Ishikawa (cell line): ENCODE measurements at regions not wholly inside any gene's neighbourhood (a gene's known extent, or its start where the extent isn't known, plus 50 kb on each side); places are given as distances from the start of the nearest gene placed in this dataset.

Source experiments
- CEBPB ChIP-seq: IDR thresholded peaks from 2 replicates; pipeline ENCODE4 v1.6.1; 2012
- CREB1 ChIP-seq: IDR thresholded peaks from 2 replicates; pipeline ENCODE4 v1.6.1; 2012; ENCODE audit warnings: low read depth
- EGR1 ChIP-seq: IDR thresholded peaks from 2 replicates; pipeline ENCODE4 v1.6.1; 2012
- EP300 ChIP-seq: IDR thresholded peaks from 2 replicates; pipeline ENCODE4 v1.6.1; 2012; ENCODE audit warnings: borderline replicate concordance
- FOXM1 ChIP-seq: IDR thresholded peaks from 2 replicates; pipeline ENCODE4 v1.6.1; 2012; ENCODE audit warnings: low read depth, borderline replicate concordance
- MAX ChIP-seq: IDR thresholded peaks from 2 replicates; pipeline ENCODE4 v1.6.1; 2012
- NFIC ChIP-seq: IDR thresholded peaks from 2 replicates; pipeline ENCODE4 v1.6.1; 2012
- RAD21 ChIP-seq: IDR thresholded peaks from 2 replicates; pipeline ENCODE4 v1.6.1; 2012; ENCODE audit warnings: low read depth
- REST ChIP-seq: IDR thresholded peaks from 2 replicates; pipeline ENCODE4 v1.6.1; 2012; ENCODE audit warnings: low read depth, mild to moderate bottlenecking
- TAF1 ChIP-seq: IDR thresholded peaks from 2 replicates; pipeline ENCODE4 v1.6.1; 2012; ENCODE audit warnings: low read depth, mild to moderate bottlenecking
- TCF12 ChIP-seq: IDR thresholded peaks from 2 replicates; pipeline ENCODE4 v1.6.1; 2012; ENCODE audit warnings: low read depth
- TEAD4 ChIP-seq: IDR thresholded peaks from 2 replicates; pipeline ENCODE4 v1.6.1; 2012
- USF1 ChIP-seq: IDR thresholded peaks from 2 replicates; pipeline ENCODE4 v1.6.1; 2012
- YY1 ChIP-seq: IDR thresholded peaks from 2 replicates; pipeline ENCODE4 v1.6.1; 2012; ENCODE audit warnings: low read depth
- ZBTB7A ChIP-seq: IDR thresholded peaks from 2 replicates; pipeline ENCODE4 v1.6.1; 2012; ENCODE audit warnings: low read depth

- TF ChIP-seq CEBPB, result no peak
- no peak for TF ChIP-seq ZBTB7A
- no peak for TF ChIP-seq USF1
- TF ChIP-seq YY1, result no peak
- no peak for TF ChIP-seq EGR1
- TF ChIP-seq TCF12, result no peak
- no peak for TF ChIP-seq NFIC
- no peak for TF ChIP-seq CREB1
- TF ChIP-seq RAD21, result no peak
- TF ChIP-seq TEAD4, result no peak
- TF ChIP-seq REST, result no peak
- no peak for TF ChIP-seq TAF1
- no peak for TF ChIP-seq EP300
- no peak for TF ChIP-seq MAX
Observed at GRCh38 chr1:25030674-25031589, 100.9 kb upstream of the RUNX3 start.

- TF ChIP-seq CEBPB (no peak), YY1 (no peak), USF1 (no peak), NFIC (no peak), FOXM1 (no peak), EP300 (no peak), REST (no peak), MAX (no peak), RAD21 (no peak)
Observed at GRCh38 chr1:25030012-25030411, 99.9 kb upstream of the RUNX3 start.

GRCh38 chr1:25028907-25029599 lies 99.0 kb upstream of the RUNX3 start:
- TF ChIP-seq NFIC (no peak), TCF12 (no peak), EP300 (no peak), REST (no peak), TEAD4 (no peak), CREB1 (no peak), YY1 (no peak), CEBPB (no peak), RAD21 (no peak), MAX (no peak)

- TF ChIP-seq REST (no peak), NFIC (no peak), CEBPB (no peak), TAF1 (no peak), TCF12 (no peak), CREB1 (no peak)
Observed at GRCh38 chr1:25028587-25028906, 98.5 kb upstream of the RUNX3 start.
